GM13977 (cell line): ENCODE measurements at regions not wholly inside any gene's neighbourhood (a gene's known extent, or its start where the extent isn't known, plus 50 kb on each side); places are given as distances from the start of the nearest gene placed in this dataset.

Experiments
- DNase-seq: peaks from one replicate; pipeline ENCODE4 v3.0.0; 2012; ENCODE audit warnings: low spot score
- CTCF ChIP-seq: IDR thresholded peaks from 2 replicates; pipeline ENCODE4 v1.5.1; 2012; ENCODE audit warnings: mild to moderate bottlenecking, control low read depth; ENCODE audit not compliant: insufficient read depth; ENCODE audit errors: extremely low read depth, missing control alignments
- in situ Hi-C: fragments of 300-500 bp; cut with MboI; formaldehyde crosslinking; loops from one replicate; pipeline ENCODE4 v1.12.0; 2022; ENCODE audit warnings: low sequenced_read_pairs, low pct_unique_long_range_greater_than_20kb, mixed read lengths, inconsistent platforms; ENCODE audit not compliant: unreplicated experiment

DNA sequence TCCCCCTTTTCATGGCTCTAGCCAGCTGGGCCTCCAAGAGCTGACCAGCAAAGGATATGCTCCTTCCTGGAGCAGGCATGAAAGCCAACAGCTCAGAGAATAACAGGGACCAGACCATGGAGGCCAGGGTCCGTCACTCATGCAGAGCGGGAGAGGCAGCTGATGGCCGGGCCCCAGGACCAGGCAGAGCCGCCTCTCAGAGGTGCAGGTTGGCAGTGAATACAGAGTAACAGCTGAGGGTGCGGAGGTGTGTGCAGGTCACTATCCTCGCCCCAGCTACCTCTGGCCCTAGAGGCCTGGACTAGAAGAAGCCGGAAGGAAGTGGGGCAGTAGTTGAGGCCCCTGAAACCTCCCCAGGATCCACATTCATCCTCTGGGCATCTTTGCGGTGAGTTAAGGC is 1377.3 kb downstream of the TBC1D22A start:
- in situ Hi-C loops: no loop called here
- TF ChIP-seq CTCF: no peak
- DNase-seq: no peak

- no peak for DNase-seq
- in situ Hi-C loops: no loop called here
- TF ChIP-seq CTCF: no peak
Observed at GRCh38 chr22:48138855-48139254, 1376.4 kb downstream of the TBC1D22A start.

DNA sequence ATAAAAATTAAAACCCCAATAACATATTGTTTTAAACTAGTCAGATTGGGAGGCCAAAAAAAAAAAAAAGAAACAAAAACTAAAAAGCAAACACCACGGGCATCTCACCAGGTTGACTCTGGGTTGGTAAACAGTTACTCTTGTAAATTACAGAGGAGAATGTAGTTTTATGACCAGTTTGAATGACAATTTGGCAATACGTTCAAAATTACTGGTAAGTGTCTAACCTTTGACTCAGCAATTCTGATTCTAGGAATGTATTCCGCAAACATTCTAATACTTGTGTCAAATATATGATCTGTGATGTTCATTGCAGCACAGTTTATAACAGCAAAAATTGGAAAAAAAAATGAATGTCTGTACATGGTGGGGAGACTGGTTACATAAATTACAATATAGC is 1376.0 kb downstream of the TBC1D22A start:
- in situ Hi-C loops: no loop called here
- DNase-seq: no peak
- no peak for TF ChIP-seq CTCF

DNA sequence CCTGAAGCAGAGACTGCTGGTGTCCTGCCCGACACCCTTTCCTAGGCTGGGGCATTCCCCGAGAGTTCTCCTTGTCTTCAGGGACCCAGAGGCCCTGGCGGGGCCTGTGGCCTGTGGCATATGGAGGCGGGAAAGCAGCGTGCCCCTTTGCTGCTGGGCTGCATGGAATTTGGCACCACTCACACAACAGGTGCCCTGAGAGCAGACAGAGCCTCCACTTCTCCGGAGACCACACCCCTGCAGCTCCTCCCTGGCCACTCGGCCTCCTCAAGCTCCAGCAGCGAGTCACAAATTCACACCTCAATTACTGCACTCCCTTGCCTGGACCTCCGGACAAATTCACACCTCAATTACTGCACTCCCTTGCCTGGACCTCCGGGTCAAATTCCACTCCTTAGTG is 1375.2 kb downstream of the TBC1D22A start:
- in situ Hi-C loops: no loop called here
- TF ChIP-seq CTCF: no peak
- DNase-seq: no peak

DNA sequence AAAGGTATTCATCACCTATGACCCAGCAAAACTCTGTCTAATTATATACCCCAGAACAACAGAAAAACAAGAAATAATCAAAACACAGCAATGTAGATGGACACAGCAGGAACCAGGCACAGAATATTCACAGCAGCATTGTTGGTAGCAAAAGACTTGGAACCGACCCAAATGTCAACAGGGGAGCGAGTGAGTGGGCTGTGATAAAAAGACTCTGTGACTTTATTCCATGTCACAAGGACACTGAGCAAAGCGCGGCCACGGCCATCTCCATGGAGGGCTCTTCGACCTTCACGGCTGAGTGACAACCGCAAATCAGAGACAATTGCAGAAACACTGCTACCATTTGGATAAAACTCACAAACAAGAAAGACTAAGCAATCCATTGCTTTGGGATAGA is 1373.1 kb downstream of the TBC1D22A start:
- in situ Hi-C loops: no loop called here
- DNase-seq: no peak
- TF ChIP-seq CTCF: no peak

DNA sequence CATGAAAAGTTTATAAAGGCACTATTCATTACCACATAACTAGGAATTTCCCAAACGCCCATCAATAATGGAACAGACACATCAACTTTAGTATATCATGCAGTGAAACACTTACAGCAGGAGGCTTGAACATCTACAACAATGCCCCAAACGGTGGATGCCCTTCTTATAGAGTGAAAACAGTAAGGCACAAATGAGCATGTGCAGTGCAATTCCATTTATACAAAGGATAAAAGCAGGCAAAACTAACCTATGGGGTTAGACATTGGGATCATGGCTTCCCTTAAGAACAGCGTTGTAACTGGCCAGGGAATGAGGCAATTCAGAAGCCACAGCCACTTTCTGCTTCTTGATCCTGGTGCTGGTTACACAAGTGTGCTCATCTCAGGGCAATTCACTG is 1363.0 kb downstream of the TBC1D22A start:
- DNase-seq: no peak
- in situ Hi-C loops: no loop called here
- no peak for TF ChIP-seq CTCF

DNA sequence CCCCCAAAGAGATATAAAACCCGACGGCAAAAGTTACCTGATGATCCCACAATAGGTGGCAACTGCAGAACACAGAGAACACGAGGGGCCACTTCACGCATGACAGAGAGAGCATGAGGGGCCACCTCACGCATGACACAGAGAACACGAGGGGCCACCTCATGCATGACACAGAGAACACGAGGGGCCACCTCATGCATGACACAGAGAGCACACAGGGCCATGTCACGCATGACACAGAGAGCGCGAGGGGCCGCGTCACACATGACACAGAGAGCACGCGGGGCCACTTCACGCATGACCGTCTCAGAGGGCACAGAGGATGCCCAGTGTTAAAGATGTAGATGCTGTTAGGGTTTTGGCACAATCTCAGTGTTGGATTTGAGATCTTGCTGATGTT is 1359.5 kb downstream of the TBC1D22A start:
- in situ Hi-C loops: no loop called here
- no peak for TF ChIP-seq CTCF
- DNase-seq: no peak
